Nephron (organoid): ENCODE measurements at regions not wholly inside any gene's neighbourhood (a gene's known extent, or its start where the extent isn't known, plus 50 kb on each side); places are given as distances from the start of the nearest gene placed in this dataset.

ENCODE experiments used
- H3K27ac Mint-ChIP-seq, 3 experiments: 2 replicates each; pipeline ENCODE4 v1.8.0; 2020; ENCODE audit warnings: mixed read lengths in 3 of 3, mild to moderate bottlenecking in 2 of 3, moderate library complexity in 1 of 3
- H3K27me3 Mint-ChIP-seq: 2 replicates; pipeline ENCODE4 v1.8.0; 2021; ENCODE audit warnings: low read depth, mild to moderate bottlenecking, moderate library complexity, mixed read lengths
- H3K36me3 Mint-ChIP-seq: 2 replicates; pipeline ENCODE4 v1.8.0; 2020; ENCODE audit warnings: low read depth, mixed read lengths
- H3K4me1 Mint-ChIP-seq: 2 replicates; pipeline ENCODE4 v1.8.0; 2020; ENCODE audit warnings: mixed read lengths
- H3K4me3 Mint-ChIP-seq, 3 experiments: 2 replicates each; pipeline ENCODE4 v1.8.0; 2020; ENCODE audit warnings: mild to moderate bottlenecking in 3 of 3, mixed read lengths in 3 of 3, moderate library complexity in 2 of 3
- H3K9me3 Mint-ChIP-seq: 2 replicates; pipeline ENCODE4 v1.8.0; 2020; ENCODE audit warnings: mixed read lengths
- CTCF ChIP-seq, 3 experiments: fragments of 200-600 bp; sonication (generic); IDR thresholded peaks; one replicate each; pipeline ENCODE4 v1.5.0; 2021; ENCODE audit warnings: antibody characterized with exemption in 3 of 3; ENCODE audit not compliant: unreplicated experiment in 3 of 3

DNA sequence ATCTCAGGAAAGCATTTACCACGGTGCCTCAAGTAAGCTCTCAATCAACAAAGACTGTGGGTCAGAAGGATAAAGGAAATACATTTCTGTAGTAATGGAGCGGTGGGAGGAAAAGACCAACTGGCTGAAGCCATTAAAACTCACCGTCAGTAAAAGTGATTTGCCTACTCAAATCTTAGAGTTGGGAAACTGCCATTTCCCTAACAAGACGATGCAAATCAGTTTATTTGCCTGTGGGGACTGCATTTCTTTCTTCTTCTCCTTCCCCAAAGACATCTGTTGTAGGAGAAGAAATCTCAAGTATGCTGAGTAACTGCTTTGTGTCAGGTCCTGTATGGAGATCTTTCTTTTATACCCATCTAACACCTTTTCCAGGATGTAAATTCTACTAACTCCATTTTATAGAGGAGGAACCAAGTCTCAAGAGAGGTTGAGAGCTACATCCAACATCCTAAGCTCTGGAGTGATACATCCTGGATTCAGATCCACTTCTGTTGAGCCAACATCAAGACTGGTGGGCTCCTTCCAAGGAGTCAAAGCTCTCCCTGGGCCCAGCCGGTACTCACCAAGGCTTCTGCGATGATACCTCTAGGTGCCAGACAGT, 219.3 kb upstream of the FGGY start:
- H3K9me3 Mint-ChIP-seq, result no peaks in the 10 kb centered on the region
- no peaks in the 10 kb centered on the region for H3K27me3 Mint-ChIP-seq
- H3K36me3 Mint-ChIP-seq, result no peaks in the 10 kb centered on the region
- TF ChIP-seq CTCF (IDR thresholded peaks at IDR 0.05; ENCODE audit: unreplicated experiment in 3 of 3), result no peak
- peak overlapping the region in 2 of 3 experiments; percentile 22 to 73 for H3K27ac Mint-ChIP-seq
- no peak overlapping the region for H3K4me3 Mint-ChIP-seq
- peaks cover 36% of the 10 kb centered on the region for H3K4me1 Mint-ChIP-seq

GRCh38 chr1:59078070-59078800, 218.7 kb upstream of the FGGY start:
- Mint-ChIP-seq H3K27me3 (no peaks in the 10 kb centered on the region), H3K4me1 (peaks cover 36% of the 10 kb centered on the region), H3K36me3 (no peaks in the 10 kb centered on the region), H3K27ac (peak overlapping the region in 2 of 3 experiments; percentile 57 to 73), H3K4me3 (no peak overlapping the region), H3K9me3 (no peaks in the 10 kb centered on the region)
- no peak for TF ChIP-seq CTCF (IDR thresholded peaks at IDR 0.05; ENCODE audit: unreplicated experiment in 3 of 3)

GRCh38 chr1:59078866-59079265, 218.0 kb upstream of the FGGY start:
- TF ChIP-seq CTCF (IDR thresholded peaks at IDR 0.05; ENCODE audit: unreplicated experiment in 3 of 3), result no peak
- H3K4me1 Mint-ChIP-seq, result peaks cover 37% of the 10 kb centered on the region
- no peaks in the 10 kb centered on the region for H3K9me3 Mint-ChIP-seq
- no peak overlapping the region for H3K4me3 Mint-ChIP-seq
- no peaks in the 10 kb centered on the region for H3K36me3 Mint-ChIP-seq
- no peaks in the 10 kb centered on the region for H3K27me3 Mint-ChIP-seq
- peak overlapping the region in 2 of 3 experiments; percentile 57 to 73 for H3K27ac Mint-ChIP-seq

GRCh38 chr1:59079434-59080140, 217.3 kb upstream of the FGGY start:
- Mint-ChIP-seq H3K27me3 (no peaks in the 10 kb centered on the region), H3K27ac (peak overlapping the region; percentile 5 to 73 (median 60)), H3K4me1 (peaks cover 44% of the 10 kb centered on the region), H3K4me3 (no peak overlapping the region), H3K36me3 (no peaks in the 10 kb centered on the region), H3K9me3 (no peaks in the 10 kb centered on the region)
- TF ChIP-seq CTCF (IDR thresholded peaks at IDR 0.05; ENCODE audit: unreplicated experiment in 3 of 3), result no peak

DNA sequence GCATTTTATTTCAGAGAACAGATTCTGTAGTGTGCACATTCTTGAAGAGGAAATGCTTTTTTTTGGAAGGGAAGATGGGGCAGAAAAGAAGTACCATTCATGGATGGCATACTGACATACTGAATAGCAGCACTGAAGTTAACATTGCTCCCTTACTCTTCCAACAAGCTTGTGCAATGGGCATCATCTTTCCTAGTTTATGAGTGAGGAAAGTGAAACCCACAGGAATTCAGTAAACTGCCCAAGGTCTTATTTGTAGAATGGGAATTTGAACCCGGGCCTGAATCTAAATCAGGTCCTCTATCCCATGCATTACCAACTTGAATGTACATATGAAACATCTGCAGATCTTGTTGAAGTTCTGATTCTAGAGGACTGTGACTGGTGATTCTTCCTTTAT, 215.7 kb upstream of the FGGY start:
- no peak overlapping the region for H3K4me3 Mint-ChIP-seq
- H3K27me3 Mint-ChIP-seq, result no peaks in the 10 kb centered on the region
- no peaks in the 10 kb centered on the region for H3K9me3 Mint-ChIP-seq
- peaks cover 45% of the 10 kb centered on the region for H3K4me1 Mint-ChIP-seq
- H3K27ac Mint-ChIP-seq, result no peak overlapping the region
- TF ChIP-seq CTCF (IDR thresholded peaks at IDR 0.05; ENCODE audit: unreplicated experiment in 3 of 3), result no peak
- H3K36me3 Mint-ChIP-seq, result no peaks in the 10 kb centered on the region
